Prostate gland (tissue), 2 donors: ENCODE measurements at regions not wholly inside any gene's neighbourhood (a gene's known extent, or its start where the extent isn't known, plus 50 kb on each side); places are given as distances from the start of the nearest gene placed in this dataset.

Experiments used
- POLR2A ChIP-seq: fragments of 450-650 bp; IDR thresholded peaks from one replicate; pipeline ENCODE4 v1.6.1; 2016; ENCODE audit warnings: antibody characterized with exemption, mild to moderate bottlenecking
- POLR2AphosphoS5 ChIP-seq: sonication (generic); formaldehyde crosslinking; IDR thresholded peaks from one replicate; pipeline ENCODE4 v1.6.1; 2017; ENCODE audit warnings: antibody characterized with exemption
- TF ChIP-seq, protein P1 (sequence below), 4 experiments: fragments of 200-600 bp in 2 of 4; fragments of 450-650 bp in 2 of 4; sonication (generic) in 2 of 4; IDR thresholded peaks; 1 replicate in 3 of 4; 2 replicates in 1 of 4; pipeline ENCODE4 v1.5.1; 2016 to 2019; ENCODE audit warnings: antibody characterized with exemption in 4 of 4, mild to moderate bottlenecking in 2 of 4, moderate library complexity in 2 of 4

DNA sequence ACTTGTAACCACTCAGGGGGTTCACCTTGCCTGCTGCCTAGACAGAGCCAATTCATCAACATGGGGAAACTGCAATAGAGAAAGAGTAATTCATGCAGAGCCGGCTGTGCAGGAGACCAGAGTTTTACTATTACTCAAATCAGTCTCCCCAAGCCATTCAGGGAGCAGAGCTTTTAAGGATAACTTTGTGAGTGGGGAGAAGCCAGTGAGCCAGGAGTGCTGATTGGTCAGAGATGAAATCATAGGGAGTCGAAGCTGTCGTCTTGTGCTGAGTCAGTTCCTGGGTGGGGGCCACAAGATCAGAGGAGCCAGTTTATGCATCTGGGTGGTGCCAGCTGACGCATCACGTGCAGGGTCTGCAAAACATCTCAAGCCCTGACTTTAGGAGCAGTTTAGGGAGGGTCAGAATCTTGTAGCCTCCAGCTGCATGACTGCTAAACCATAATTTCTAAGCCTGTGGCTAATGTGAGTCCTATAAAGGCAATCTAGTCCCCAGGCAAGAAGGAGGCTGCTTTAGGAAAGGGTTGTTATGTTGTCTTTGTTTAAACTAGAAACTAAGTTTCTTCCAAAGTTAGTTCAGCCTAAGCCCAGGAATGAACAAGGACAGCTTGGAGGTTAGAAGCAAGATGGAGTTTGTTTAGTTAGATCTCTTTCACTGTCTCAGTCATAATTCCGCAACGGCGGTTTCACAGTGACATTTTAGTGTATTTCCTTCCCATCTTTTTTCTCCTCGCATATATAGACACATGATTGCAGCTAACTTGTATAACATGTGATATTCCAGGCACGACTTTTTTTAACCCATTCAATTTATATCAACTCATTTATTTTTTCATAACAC, 68.9 kb upstream of the NCOR2 start:
- TF ChIP-seq, protein P1, sequence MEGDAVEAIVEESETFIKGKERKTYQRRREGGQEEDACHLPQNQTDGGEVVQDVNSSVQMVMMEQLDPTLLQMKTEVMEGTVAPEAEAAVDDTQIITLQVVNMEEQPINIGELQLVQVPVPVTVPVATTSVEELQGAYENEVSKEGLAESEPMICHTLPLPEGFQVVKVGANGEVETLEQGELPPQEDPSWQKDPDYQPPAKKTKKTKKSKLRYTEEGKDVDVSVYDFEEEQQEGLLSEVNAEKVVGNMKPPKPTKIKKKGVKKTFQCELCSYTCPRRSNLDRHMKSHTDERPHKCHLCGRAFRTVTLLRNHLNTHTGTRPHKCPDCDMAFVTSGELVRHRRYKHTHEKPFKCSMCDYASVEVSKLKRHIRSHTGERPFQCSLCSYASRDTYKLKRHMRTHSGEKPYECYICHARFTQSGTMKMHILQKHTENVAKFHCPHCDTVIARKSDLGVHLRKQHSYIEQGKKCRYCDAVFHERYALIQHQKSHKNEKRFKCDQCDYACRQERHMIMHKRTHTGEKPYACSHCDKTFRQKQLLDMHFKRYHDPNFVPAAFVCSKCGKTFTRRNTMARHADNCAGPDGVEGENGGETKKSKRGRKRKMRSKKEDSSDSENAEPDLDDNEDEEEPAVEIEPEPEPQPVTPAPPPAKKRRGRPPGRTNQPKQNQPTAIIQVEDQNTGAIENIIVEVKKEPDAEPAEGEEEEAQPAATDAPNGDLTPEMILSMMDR (IDR thresholded peaks at IDR 0.05) = no peak
- TF ChIP-seq POLR2A (no peak), POLR2AphosphoS5 (no peak)
